GM19023 (cell line): ENCODE measurements at regions not wholly inside any gene's neighbourhood (a gene's known extent, or its start where the extent isn't known, plus 50 kb on each side); places are given as distances from the start of the nearest gene placed in this dataset.
"Not testable (repeated sequence)": the region's sequence is repeated elsewhere in the genome, so short reads cannot be mapped to it uniquely, and the experiment has no call there.

Source experiments
- ATAC-seq: cut with Tn5 transposase; IDR thresholded peaks from one replicate; pipeline ENCODE4 v1.9.1; 2021; ENCODE audit warnings: mild to moderate bottlenecking, moderate library complexity; ENCODE audit not compliant: unreplicated experiment

DNA sequence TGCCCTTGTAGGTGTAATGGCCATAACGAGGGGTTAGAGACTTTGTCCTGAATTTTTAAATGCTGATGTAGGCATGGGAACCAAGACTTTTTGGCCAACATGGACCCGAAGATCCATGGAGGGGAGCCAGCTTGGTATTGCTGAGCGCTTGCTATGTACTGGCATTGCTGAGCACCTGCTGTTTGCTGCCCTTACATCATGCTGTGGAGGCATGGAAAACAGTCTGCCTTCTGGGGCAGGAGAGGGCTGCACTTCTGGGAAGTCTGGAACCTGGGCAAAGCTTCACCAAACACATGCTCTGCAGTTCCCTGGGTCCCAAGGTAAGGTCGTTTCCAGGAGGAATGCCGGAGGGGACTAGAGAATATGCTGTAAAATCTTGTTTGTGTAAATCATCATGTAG, 86.3 kb upstream of the CNIH3 start:
- ATAC-seq = no peak

DNA sequence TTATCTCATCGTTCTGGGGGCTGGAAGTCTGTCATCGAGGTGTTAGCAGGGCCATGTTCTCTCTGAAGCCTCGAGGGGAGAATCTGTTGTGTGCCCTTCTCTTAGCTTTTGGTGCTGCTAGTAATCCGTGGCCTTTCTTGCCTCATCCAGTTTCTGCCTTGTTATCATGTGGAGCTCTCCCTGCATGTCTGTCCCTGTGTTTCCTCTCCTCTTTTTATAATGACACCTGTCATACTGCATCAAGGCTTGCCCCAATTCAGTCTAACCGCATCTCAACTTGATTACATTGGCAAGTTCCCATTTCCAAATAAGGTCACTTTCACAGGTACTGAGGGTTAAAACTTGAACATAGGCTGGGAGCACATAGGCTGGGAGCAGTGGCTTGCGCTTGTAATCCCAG, 82.6 kb upstream of the CNIH3 start:
- ATAC-seq = no peak

DNA sequence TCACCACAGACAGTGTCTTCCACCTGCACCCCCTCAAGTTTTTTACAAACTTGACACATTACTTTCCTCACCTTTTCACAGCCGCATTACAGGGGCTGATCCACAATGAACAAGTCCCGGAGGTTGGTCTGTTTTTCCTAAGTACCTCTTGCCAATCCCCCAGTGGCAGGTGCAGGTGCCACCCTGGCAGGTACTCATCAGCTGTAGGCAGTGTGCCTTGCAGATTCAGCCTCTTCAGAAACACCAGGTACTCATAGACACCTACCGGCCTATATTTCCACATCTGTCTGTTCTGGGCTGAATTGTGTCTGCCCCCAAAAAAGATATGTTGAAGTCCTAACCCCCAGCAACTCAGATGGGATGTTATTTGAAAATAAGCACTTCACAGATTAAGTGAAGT, 81.4 kb upstream of the CNIH3 start:
- no peak for ATAC-seq

DNA sequence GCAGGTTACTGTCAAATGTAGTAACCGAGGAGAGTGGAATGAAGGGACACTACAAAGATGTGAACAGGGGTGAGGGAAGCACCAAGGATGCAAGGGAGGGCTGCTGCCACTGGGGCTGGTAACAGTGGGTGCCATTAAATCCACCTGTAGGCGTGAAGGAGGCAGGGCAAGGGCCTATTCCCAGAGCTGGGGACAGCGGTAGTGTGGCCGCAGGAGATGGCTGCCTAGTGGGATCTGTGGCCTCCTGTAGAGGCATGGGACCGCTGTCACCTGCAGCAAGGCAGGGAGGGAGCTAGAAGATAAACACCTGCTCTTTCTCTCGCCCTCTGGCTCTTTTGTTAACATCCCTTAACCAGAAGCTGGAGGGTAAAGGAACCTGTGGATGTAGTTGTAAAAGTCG, 80.5 kb upstream of the CNIH3 start:
- ATAC-seq = no peak

DNA sequence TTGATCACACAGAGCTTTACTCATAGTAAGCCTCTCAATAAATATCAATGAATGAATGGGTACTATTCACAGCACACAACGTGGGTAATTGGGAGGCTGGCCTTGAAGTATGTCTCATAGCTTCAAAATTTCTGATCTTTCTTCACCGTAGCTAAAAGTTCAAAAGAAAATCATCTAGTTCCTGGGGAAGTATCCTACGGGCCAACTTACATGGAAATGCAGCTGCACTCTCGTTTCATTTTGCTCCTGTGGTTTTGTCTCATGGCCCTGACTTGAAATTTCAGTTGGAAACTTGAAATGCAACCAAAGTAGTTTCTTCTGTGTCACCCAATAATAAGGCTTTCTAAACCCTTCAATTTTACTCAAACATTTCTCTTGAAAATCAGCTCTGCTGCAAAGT, 76.1 kb upstream of the CNIH3 start:
- ATAC-seq = no peak

DNA sequence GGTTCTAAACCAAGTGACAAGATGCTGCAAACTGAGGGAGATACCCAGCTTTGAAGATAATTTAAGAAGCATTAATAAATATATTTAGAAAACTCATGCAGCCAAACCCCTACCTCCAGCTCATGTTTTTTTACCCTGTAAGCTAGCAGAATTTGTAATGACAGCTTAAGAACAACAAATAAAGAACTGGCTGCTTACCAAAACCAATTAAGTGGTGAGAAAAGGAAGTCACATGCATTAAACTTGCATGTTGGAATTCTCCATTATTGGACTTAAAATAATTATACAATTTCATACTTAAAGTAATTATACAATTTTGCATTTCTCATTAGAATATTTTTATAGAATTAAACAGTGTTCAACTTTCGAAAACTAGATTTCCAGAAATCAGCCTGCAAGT, 75.6 kb upstream of the CNIH3 start:
- ATAC-seq = no peak

DNA sequence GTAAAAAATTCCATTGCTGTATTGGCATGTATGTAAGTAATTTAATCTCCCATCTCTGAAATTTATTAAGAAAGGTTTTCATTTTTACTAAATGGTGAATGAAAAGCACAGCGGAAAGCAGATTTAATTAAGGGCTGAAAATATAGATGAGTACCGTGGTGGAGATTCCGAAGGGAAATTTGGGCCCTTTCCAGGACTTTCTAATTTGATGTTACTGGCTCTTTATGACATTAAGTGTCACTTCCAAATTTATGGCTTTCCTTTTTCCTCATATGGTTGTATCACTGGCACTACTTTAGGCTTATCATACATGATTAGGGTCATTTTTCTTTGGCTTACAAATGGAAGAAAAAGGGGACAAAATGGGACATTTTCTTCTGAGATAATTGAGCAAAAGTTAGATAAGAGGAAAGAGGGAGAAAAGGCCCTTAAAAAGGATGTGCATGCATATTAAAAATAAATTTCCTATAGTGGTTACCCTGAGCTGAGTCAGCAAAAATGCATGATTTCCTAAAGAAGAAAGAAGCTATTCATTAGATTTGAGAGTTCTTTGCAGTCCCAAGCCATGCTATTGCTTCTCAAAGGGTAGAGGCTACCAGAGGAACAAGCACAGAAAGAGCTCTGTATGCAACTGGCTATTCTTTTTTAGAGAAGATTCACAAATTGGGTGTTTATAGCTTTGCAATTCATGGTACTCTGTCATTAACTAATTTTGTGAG, 74.9 kb upstream of the CNIH3 start:
- ATAC-seq = no peak

DNA sequence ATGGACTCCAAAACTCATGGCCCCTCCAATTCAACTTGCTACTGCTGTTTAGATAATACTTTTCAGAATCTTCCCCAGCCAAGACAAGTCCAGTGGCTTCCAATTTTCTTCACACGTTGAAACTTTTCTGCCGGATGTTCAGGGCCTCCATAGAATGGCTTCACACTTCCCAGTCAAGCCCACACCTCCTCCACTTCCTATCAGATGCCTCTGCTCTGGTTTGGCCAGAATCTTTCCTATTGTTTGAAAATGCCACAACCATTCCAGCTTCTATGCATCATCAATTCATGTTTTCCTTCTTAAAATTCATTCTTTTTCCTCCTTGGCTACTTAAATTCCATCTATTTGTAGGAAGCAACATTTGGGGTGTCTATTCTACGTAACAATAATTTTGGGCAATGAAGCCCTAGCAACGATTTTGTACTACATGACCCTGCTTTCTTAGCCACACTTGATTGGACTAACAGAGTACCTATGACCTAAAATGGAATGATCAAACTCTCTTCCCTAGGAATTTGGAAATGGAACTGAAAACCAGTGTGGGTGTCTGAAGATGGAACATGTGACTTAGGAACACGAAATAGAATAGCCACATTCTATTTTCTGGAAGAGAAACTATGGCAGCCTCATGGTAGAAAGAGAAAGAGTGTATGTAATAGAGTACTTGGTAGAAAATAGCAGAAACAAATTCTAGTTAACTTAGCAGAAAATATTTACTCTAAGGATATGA, 74.1 kb upstream of the CNIH3 start:
- ATAC-seq = no peak

DNA sequence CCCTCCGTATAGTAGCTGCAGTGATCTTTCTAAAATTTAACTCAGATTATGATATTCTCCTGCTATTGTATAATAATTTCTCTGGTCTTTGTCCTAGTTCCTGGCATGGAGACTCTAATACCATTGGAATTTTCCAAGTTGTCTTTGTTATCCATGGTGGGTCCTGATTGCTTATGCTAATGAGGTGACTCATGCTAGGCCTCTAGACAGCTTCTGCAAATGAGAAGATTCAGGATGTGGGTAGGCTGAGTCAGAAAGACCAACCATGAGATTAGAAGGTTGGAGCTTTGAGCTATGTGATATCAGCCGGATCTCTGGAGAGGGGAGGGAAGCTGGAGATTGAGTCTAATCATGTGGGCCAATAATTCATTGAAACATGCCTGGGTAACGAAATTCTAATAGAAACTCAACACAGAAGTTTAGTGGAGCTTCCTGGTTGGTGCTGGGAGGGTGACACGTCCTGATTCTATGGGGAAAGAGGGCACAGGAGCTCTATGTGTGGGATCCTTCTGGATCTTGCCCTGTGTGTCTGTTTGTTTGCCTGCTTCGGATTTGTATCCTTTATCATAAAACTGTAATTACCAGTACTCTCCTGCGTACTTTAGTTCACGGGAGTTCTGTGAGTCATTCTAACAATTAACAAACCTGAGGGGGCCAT, 73.2 kb upstream of the CNIH3 start:
- no peak for ATAC-seq

DNA sequence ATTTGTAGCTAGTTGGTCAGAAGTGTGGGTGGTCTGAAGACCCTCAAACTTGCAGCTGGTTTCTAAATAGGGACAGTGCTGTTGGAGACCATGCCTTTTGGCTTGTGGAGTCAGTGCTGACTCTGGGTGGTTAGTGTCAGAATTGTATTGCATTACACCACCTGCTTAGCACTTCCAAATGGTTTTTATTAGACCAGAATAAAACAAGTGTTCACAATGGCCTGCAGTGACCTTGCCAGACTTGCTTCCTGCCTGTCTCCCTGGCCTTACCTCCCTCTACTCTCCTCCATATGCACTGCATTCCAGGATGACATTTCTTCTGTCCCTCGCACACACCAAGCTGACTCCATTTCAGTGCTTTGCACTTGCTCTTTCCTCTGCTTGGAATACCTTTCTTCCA, 72.7 kb upstream of the CNIH3 start:
- ATAC-seq = no peak

DNA sequence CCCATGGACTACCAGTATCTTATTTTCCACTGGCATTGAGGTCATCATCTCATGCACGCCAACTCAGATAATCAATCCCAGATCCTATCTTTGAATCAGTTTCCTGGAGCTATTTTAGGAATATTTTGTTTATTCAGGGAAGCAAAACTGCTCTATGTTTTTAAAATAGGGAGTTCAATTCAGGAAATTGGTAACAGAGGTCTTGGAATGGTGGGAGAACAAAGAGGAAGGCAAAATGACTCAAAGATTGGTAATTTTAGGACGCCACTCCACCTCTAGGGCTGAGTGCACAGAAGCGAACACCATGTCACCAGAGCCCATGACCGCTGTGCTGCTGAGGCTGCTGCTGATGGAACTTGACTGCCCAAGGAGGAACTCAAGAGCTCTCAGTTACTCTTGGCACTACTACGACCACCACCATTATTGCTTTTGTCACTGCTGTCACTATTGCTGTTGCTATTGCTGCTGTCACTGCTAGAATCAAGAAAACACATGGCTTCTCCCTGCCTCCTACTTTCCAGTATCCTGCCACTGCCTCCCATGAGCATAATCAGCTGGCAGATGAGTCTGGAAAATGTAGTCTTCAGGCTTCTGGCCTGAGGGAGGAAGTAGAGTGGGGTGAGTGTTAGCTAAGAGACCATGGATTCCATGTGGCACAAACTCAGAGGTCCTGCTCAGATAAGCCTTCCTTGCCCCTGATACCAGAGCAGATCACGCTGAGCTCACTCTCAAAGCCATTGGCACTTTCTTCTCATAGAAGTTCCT, 71.6 kb upstream of the CNIH3 start:
- no peak for ATAC-seq

DNA sequence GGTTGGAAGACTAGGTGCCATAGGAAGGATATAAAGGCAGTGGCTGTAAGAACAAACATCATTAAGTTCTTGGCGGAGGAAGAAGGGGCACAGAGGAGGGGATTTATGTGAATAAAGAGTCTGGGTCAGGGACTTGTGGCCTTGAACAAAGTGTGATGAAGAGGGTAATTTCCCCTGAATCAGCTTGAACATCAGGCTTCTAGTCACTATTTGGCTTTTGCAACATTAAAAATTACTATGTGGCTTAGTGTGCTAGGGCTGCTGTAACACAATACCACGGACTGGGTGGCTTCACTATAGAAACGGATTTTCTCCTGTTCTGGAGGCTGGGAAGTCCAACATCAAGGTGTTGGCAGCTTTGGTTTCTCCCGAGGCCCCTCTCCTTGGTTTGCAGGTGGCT, 70.5 kb upstream of the CNIH3 start:
- no peak for ATAC-seq

DNA sequence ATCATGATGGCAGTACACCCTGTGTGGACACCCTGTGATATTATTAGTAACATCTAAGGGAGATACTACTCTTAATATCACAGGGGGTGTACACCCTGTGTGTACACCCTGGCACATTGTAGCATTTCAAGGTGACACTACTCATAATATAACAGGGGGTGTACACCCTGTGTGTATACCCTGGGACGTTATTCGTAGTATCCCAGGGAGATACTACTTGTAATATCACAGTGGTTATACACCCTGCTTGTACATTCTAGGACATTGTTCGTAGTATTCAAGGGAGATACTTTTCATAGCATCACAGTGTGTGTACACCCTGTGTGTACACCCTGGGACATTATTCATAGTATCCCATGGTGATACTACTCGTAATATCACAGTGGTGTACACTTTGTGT, 67.4 kb upstream of the CNIH3 start:
- ATAC-seq = no peak

DNA sequence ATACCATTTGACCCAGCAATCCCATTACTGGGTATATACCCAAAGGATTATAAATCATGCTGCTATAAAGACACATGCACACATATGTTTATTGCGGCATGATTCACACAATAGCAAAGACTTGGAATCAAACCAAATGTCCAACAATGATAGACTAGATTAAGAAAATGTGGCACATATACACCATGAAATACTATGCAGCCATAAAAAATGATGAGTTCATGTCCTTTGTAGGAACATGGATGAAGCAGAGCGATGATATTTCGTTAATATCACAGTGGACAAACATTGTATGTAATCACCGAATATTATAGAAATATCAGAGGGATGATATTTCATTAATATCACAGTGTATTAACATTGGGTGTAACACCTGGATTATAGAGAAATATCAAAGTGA, 64.9 kb upstream of the CNIH3 start:
- not testable (repeated sequence) for ATAC-seq

DNA sequence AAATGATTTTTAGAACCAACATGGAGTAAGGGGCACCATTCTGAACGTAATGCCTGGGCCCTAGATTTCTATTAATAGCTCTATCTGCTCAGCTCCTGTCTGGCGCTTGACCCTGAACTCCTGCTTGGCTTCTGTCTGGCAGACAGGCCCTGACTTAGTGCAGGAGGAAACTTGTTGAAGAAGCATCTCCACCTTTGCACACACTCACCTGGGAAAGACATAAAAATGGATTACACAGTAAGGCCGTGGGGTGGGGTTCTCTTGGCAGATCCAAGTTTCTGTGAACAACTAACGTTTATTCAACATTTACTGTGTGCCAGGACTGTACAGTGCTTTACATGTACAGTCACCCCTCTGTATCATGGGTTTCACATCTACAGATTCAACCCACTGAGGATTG, 62.1 kb upstream of the CNIH3 start:
- no peak for ATAC-seq

DNA sequence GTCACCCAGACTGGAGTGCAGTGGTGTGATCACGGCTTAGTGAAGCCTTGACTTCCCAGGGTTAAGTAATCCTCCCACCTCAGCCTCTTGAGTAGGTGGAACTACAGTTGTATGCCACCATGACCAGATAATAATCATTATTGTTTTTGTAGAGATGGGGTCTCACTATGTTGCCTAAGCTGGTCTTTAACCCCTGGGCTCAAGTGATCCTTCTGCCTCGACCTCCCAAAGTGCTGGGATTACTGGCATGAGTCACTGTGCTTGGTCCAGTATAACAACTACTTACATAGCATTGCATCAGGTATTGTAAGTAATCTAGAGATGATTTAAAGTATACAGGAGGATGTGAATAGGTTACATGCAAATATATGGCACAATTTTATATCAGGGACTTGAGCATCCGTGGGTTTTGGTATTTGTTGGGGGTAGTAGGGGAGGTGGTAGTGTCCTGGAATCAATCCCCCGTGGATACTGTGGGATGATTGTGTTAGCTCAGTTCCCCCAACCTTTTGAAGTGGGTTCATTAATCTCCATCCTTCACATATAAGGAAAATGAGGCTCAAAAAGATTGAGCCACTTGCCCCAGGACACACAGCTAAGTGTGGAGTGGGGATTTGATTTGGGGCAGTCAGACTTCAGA, 61.4 kb upstream of the CNIH3 start:
- no peak for ATAC-seq

DNA sequence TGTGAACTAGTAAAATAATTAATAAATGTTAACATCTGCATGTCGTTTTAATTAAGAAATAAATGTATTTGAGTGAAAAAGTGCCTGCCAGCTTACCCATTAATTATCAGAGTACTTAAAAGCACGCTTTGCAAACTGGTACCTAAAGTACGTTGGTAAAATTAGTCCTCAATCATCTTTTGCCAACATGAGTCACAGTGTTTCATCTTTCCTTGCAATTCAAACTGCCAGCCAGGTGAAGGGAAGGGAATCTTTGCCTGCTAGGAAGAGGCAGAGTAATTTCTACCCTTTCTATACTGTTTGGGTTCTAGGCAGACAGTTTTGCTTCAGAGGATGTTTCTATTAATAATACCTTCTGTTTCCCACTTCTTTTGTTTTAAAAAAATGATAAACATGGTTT, 57.2 kb upstream of the CNIH3 start:
- ATAC-seq = no peak

DNA sequence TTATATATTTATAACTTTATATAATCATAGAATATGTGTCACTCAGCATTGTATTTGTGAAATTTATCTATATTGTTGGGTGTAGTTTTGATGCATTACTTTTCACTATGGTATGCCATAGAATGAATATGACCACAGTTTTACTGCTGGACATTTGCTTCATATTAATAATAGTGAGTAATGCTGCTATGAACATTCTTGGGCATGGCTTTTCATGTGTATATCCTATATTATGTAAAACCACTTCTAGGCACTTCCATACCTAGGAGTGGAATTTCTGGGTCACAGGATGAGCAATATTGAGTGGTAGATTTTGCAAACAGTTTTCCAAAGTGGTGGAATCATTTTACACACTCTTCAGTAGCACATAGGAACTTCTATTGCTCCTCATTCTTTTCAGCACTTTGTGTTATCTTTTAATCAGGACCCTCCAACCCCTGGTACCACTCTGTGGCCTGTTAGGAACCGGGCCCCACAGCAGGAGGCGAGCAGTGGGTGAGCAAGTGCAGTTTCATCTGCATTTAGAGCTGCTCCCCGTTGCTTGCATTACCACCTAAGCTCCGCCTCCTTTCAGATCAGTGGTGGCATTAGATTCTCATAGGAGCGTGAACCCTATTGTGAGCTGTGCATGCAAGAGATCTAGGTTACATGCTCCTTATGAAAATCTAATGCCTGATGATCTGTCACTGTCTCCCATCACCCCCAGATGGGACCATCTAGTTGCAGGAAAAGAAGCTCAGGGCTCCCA, 56.0 kb upstream of the CNIH3 start:
- no peak for ATAC-seq

DNA sequence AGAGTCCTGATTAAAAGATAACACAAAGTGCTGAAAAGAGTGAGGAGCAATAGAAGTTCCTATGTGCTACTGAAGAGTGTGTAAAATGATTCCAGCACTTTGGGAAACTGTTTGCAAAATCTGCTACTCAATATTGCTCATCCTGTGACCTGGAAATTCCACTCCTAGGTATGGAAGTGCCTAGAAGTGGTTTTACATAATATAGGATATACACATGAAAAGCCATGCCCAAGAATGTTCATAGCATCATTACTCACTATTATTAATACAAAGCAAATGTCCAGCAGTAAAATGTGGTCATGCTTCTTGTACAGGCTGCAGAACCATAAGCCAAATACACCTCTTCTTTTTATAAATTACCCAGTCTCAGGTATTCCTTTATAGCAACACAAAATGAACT, 53.2 kb upstream of the CNIH3 start:
- ATAC-seq = not testable (repeated sequence)

DNA sequence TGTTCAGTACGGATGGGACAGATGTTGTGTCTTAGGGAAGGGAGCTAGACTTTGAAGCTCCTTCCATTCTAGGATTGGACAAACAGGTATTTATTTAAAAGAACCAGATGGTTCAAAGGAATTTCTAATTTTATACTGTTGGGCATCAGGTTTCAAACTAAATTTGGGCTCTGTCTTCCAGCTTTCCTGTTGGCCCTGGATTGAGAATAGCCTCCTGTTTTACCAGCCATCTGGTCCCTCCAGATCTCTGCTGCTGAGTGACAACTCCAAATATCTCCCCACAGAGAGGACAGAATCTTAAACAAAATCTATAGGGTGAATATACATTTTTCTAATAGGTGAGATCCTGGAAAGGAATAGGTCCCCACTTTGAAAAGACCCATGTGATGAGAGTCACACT, 52.5 kb upstream of the CNIH3 start:
- ATAC-seq = no peak
